B cell (primary cell): ENCODE measurements at regions not wholly inside any gene's neighbourhood (a gene's known extent, or its start where the extent isn't known, plus 50 kb on each side); places are given as distances from the start of the nearest gene placed in this dataset.

Experiments
- ATAC-seq: fragments of 200-7000 bp; cut with Tn5 transposase; one replicate; pipeline ENCODE4 v1.10.0; 2021; ENCODE audit warnings: low read depth, mild to moderate bottlenecking, moderate number of reproducible peaks, moderate library complexity
- CTCF ChIA-PET: fragments of 350-600 bp; sonication (Branson Sonifier 250); formaldehyde crosslinking; loops from one replicate; lab custom pipeline; 2021; ENCODE audit warnings: antibody characterized with exemption, inconsistent platforms; lab: Charles Lee
- POLR2A ChIA-PET: fragments of 350-600 bp; sonication (Branson Sonifier 250); formaldehyde crosslinking; loops from one replicate; lab custom pipeline; 2021; ENCODE audit warnings: antibody characterized with exemption; lab: Charles Lee
- DNase-seq: peaks from one replicate; pipeline ENCODE4 v3.0.0; 2013
- H2AFZ ChIP-seq: 2 replicates; pipeline ENCODE4 v1.6.1; 2012; ENCODE audit warnings: mild to moderate bottlenecking, low read depth, low read length; ENCODE audit not compliant: insufficient read depth, poor library complexity, severe bottlenecking
- H3K27ac ChIP-seq, 2 donors: 1 replicate in 1 of 2; 2 replicates in 1 of 2; pipeline ENCODE4 v1.5.1; 2012 to 2013; ENCODE audit warnings: low read length in 2 of 2, mild to moderate bottlenecking in 2 of 2, moderate library complexity in 1 of 2
- H3K27me3 ChIP-seq, 4 experiments: fragments of 200-600 bp in 1 of 4; sonication (generic) in 1 of 4; replicated peaks in 1 of 4; 1 replicate in 2 of 4; 2 replicates in 2 of 4; pipeline versions ENCODE4 v1.6.1 to v1.7.0; 2013 to 2016; ENCODE audit warnings: low read length in 3 of 4, mild to moderate bottlenecking in 2 of 4, mixed read lengths in 1 of 4, moderate library complexity in 1 of 4; ENCODE audit not compliant: insufficient read depth in 4 of 4, control insufficient read depth in 3 of 4; ENCODE audit errors: control extremely low read depth in 1 of 4
- H3K36me3 ChIP-seq, 2 experiments: replicated peaks in 1 of 2; 1 replicate in 1 of 2; 2 replicates in 1 of 2; pipeline versions ENCODE4 v1.6.1 to v1.7.1; 2013; ENCODE audit warnings: low read length in 1 of 2; ENCODE audit not compliant: insufficient read depth in 2 of 2, control insufficient read depth in 1 of 2; ENCODE audit errors: control extremely low read depth in 1 of 2, extremely low read depth in 1 of 2
- H3K4me1 ChIP-seq, 2 donors: fragments of 200-600 bp in 1 of 2; sonication (generic) in 1 of 2; 1 replicate in 1 of 2; 2 replicates in 1 of 2; pipeline versions ENCODE4 v1.5.1 to v1.6.1; 2013 to 2017; ENCODE audit warnings: low read length in 2 of 2; ENCODE audit not compliant: control insufficient read depth in 2 of 2, insufficient read depth in 2 of 2
- H3K4me2 ChIP-seq: replicated peaks from 2 replicates; pipeline ENCODE3; 2012; ENCODE audit warnings: mild to moderate bottlenecking, low read depth, low read length; ENCODE audit not compliant: poor library complexity, severe bottlenecking
- H3K4me3 ChIP-seq, 5 experiments: fragments of 200-600 bp in 1 of 5; sonication (generic) in 1 of 5; 1 replicate in 3 of 5; 2 replicates in 2 of 5; pipeline versions ENCODE4 v1.5.1 to v1.7.0; 2011 to 2016; ENCODE audit warnings: low read length in 4 of 5, mild to moderate bottlenecking in 4 of 5, low read depth in 2 of 5, control low read depth in 1 of 5, moderate library complexity in 1 of 5; ENCODE audit not compliant: insufficient read depth in 1 of 5; ENCODE audit errors: control extremely low read depth in 1 of 5, extremely low read depth in 1 of 5
- H3K79me2 ChIP-seq: fragments of 200-600 bp; sonication (generic); one replicate; pipeline ENCODE4 v1.6.0; 2016; ENCODE audit warnings: low read length; ENCODE audit not compliant: control insufficient read depth, insufficient read depth
- H3K9ac ChIP-seq: fragments of 200-600 bp; sonication (generic); 2 replicates; pipeline ENCODE4 v1.6.1; 2017; ENCODE audit warnings: mild to moderate bottlenecking, low read length, moderate library complexity
- H3K9me3 ChIP-seq, 3 donors: one replicate each; pipeline versions ENCODE4 v1.6.1 to v1.7.1; 2013; ENCODE audit warnings: low read length in 2 of 3; ENCODE audit not compliant: control insufficient read depth in 2 of 3, insufficient read depth in 1 of 3; ENCODE audit errors: control extremely low read depth in 1 of 3
- H4K20me1 ChIP-seq: 2 replicates; pipeline ENCODE4 v1.6.0; 2012; ENCODE audit warnings: mild to moderate bottlenecking, low read length; ENCODE audit not compliant: insufficient read depth, control insufficient read depth, poor library complexity, severe bottlenecking
- H3K27ac Mint-ChIP-seq: one replicate; pipeline ENCODE4 v1.8.0; 2021; ENCODE audit warnings: mixed read lengths
- H3K27me3 Mint-ChIP-seq: one replicate; pipeline ENCODE4 v1.8.0; 2021; ENCODE audit warnings: mixed read lengths
- H3K4me1 Mint-ChIP-seq: one replicate; pipeline ENCODE4 v1.8.0; 2021; ENCODE audit warnings: mixed read lengths
- H3K4me3 Mint-ChIP-seq: one replicate; pipeline ENCODE4 v1.8.0; 2021; ENCODE audit warnings: mixed read lengths
- H3K9me3 Mint-ChIP-seq: one replicate; pipeline ENCODE4 v1.8.0; 2022; ENCODE audit warnings: mixed read lengths; ENCODE audit not compliant: insufficient read depth
- EZH2 ChIP-seq: IDR thresholded peaks from 2 replicates; pipeline ENCODE4 v1.6.1; 2012; ENCODE audit warnings: borderline replicate concordance, low read depth, mild to moderate bottlenecking, moderate library complexity, low read length; ENCODE audit not compliant: insufficient read depth, poor library complexity, severe bottlenecking
- WGBS: methylation state at CpG from one replicate; pipeline ENCODE4 v1.1.5; 2013; ENCODE audit warnings: missing lambda C conversion rate; ENCODE audit not compliant: insufficient coverage; 5-methylcytosine and 5-hydroxymethylcytosine counted together
- intact Hi-C: fragments of 100-400 bp; cut with micrococcal nuclease; formaldehyde crosslinking; loops from one replicate; pipeline ENCODE4 v1.10.0; 2022
- TF ChIP-seq, protein P1 (sequence below): fragments of 200-600 bp; IDR thresholded peaks from one replicate; pipeline ENCODE4 v1.8.0; 2022; ENCODE audit warnings: antibody characterized with exemption, mild to moderate bottlenecking

DNA sequence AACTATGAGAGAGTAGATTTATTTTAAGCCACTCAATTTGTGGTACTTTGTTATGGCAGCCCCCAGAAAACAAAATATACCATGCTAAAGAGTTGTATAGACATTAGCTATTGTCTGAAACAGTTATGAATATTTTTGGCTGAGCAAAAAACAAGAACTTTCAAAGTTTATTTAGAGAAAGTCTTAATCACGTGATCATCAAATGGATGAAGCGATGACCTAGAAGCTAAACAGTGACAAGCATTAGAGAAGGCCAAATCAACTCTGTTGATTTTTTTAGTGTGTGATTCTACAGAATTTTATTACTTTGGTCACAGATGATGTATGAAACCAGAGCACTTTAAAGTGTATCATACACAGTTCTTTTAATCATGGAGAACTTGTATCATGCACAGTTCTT is 1247.9 kb upstream of the MAP3K7 start:
- no peaks in the 10 kb centered on the region for H3K9me3 ChIP-seq
- no peak overlapping the region for H3K4me3 ChIP-seq
- TF ChIP-seq, protein P1, sequence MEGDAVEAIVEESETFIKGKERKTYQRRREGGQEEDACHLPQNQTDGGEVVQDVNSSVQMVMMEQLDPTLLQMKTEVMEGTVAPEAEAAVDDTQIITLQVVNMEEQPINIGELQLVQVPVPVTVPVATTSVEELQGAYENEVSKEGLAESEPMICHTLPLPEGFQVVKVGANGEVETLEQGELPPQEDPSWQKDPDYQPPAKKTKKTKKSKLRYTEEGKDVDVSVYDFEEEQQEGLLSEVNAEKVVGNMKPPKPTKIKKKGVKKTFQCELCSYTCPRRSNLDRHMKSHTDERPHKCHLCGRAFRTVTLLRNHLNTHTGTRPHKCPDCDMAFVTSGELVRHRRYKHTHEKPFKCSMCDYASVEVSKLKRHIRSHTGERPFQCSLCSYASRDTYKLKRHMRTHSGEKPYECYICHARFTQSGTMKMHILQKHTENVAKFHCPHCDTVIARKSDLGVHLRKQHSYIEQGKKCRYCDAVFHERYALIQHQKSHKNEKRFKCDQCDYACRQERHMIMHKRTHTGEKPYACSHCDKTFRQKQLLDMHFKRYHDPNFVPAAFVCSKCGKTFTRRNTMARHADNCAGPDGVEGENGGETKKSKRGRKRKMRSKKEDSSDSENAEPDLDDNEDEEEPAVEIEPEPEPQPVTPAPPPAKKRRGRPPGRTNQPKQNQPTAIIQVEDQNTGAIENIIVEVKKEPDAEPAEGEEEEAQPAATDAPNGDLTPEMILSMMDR: no peak
- TF ChIP-seq EZH2: no peak
- Mint-ChIP-seq H3K4me1 (no peaks in the 10 kb centered on the region), H3K27me3 (no peaks in the 10 kb centered on the region), H3K9me3 (peaks cover 8% of the 10 kb centered on the region), H3K27ac (no peak overlapping the region), H3K4me3 (no peak overlapping the region)
- H3K27me3 ChIP-seq: no peaks in the 10 kb centered on the region
- no peaks in the 10 kb centered on the region for H3K36me3 ChIP-seq
- no peak overlapping the region for H3K27ac ChIP-seq
- intact Hi-C loops: no loop called here
- 94% methylated on average over 2 of the region's 2 CpGs for WGBS
- no peak overlapping the region for H3K9ac ChIP-seq
- H4K20me1 ChIP-seq: no peaks in the 10 kb centered on the region
- CTCF ChIA-PET: no interaction called here
- H3K4me2 ChIP-seq: no peak overlapping the region
- ATAC-seq (no peak), DNase-seq (no peak)
- H3K79me2 ChIP-seq: no peaks in the 10 kb centered on the region
- POLR2A ChIA-PET: no interaction called here
- H2AFZ ChIP-seq: no peak overlapping the region
- no peaks in the 10 kb centered on the region for H3K4me1 ChIP-seq

DNA sequence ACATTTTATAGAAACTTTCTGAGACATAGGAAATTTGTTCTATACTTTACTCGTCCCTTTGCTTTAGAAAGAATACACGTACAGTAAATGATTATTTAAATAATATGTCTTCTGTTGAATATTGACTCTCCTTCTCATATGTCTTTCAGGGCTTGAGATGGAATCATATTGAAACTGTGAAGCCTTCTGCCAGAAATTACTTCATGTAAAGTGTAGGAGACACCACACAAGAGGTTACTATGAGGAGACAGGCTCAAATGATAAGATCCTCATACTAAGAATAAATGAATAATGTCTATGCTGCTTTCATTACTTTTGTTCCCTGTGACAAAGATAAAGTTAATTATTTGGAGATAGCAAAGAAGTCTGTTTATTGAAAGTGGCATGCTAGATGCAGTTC is 1240.3 kb upstream of the MAP3K7 start:
- peaks cover 8% of the 10 kb centered on the region for H3K9me3 Mint-ChIP-seq

More for the DNA sequence above, 1240.3 kb upstream of the MAP3K7 start:
- Histone ChIP-seq H3K4me2 (no peak overlapping the region), H3K36me3 (no peaks in the 10 kb centered on the region), H3K4me3 (no peak overlapping the region), H4K20me1 (no peaks in the 10 kb centered on the region), H2AFZ (no peak overlapping the region), H3K27me3 (no peaks in the 10 kb centered on the region), H3K9me3 (no peaks in the 10 kb centered on the region), H3K9ac (no peak overlapping the region), H3K4me1 (no peaks in the 10 kb centered on the region), H3K79me2 (no peaks in the 10 kb centered on the region), H3K27ac (no peak overlapping the region)
- no CpG with 5 or more reads among the region's 2 CpGs for WGBS
- TF ChIP-seq EZH2: no peak
- TF ChIP-seq, protein P1: no peak
- Mint-ChIP-seq H3K4me3 (no peak overlapping the region), H3K4me1 (no peaks in the 10 kb centered on the region), H3K27ac (no peak overlapping the region), H3K27me3 (no peaks in the 10 kb centered on the region)
- ChIA-PET POLR2A (no interaction called here), CTCF (no interaction called here)
- DNase-seq (no peak), ATAC-seq (no peak)
- intact Hi-C loops: no loop called here
